Kidney capillary endothelial cell (primary cell): ENCODE measurements at regions not wholly inside any gene's neighbourhood (a gene's known extent, or its start where the extent isn't known, plus 50 kb on each side); places are given as distances from the start of the nearest gene placed in this dataset.

Experiments
- DNase-seq: peaks from one replicate; pipeline ENCODE4 v3.0.0-alpha.2; 2018; ENCODE audit warnings: low spot score

- DNase-seq = no peak
Observed at GRCh38 chr12:65517656-65518210, 239.2 kb downstream of the MSRB3 start.

DNA sequence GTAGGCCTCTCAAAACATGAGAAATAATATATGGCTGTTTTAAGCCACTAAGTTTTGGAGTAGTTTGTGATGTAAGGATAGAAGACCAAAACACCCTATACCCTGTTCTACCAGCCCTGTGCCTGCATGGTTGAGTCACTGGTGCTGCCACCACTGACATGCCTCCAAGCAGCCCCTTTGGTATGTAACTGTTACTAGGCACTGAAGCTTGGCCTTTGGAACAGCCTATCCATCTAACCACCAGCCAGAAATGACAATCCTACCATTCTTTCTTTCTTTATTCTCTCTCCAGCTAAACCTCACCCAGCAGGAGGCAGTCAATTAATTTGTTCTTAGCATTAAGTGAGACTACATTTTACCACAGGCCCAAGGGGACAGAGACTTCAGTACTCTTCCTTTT, 240.3 kb downstream of the MSRB3 start:
- no peak for DNase-seq

DNA sequence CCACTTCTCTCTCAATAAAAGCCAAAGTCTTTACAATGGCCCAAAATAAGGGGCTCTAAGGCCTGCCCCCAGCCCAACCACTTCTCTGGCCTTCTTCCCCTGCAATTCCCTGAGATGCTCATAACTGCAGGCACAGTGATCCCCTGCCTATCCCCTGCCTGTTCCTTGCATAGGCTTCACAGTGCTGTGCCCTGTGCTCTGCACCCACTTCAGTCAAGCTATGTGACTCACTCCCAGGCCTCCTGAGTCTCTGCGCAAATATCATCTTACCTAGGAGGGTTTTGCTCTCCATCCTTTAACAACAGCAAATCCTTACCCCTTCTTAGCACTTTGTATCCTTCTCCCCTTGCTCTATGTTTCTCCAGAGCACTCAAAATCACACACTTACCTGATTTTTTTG, 242.2 kb downstream of the MSRB3 start:
- DNase-seq = no peak

- peak; percentile 7 for DNase-seq
Observed at GRCh38 chr12:65522956-65523860, 244.7 kb downstream of the MSRB3 start.

DNA sequence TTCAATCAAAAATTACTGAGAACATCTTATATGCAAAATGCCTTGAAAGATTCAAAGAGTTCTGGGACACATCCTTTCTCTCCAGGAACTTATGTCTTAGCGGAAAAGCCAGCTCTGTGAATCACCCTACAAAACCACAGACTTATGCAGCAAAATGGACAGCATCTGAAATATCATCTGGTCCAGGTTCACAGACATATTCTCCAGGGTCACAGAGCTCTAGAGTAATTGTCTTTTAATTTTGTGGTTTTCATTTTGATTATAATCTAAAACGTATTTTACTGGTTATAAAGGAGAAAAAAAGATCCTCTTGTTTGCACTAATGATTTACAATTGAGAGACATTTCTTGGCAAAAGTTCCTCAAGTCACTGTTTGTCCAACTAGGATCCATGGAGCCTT, 246.2 kb downstream of the MSRB3 start:
- no peak for DNase-seq

DNA sequence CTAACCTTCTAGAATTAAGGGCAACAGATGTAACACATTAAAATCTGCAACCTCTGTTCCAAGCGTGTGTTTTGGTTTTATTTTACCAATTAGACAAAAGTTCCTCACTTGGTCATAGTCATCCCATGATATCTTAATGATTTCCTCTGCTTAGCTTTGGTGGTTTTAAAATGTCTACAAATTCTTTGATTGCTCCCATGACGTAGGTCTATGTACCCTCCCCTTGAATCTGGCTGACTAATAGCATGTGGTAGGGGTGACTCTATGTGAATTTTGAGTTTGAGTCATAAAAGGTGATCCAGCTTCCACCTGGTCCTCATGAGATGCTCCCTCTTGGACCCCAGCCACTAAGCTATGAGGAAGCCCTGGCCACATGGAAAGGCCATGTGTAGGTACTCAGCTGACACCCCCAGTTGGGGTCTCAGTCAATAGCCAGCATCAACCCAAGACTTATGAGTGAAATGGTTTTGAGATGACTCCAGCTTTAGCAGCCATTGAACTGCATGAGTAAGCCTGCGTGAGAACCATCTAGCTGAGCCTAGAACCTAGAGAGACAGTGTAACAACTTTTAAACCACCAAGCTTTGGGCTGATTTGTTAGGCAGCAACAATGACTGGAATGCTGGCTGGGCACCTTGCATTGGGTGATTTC, 247.1 kb downstream of the MSRB3 start:
- no peak for DNase-seq

- no peak for DNase-seq
Observed at GRCh38 chr12:65526311-65526710, 247.8 kb downstream of the MSRB3 start.

DNA sequence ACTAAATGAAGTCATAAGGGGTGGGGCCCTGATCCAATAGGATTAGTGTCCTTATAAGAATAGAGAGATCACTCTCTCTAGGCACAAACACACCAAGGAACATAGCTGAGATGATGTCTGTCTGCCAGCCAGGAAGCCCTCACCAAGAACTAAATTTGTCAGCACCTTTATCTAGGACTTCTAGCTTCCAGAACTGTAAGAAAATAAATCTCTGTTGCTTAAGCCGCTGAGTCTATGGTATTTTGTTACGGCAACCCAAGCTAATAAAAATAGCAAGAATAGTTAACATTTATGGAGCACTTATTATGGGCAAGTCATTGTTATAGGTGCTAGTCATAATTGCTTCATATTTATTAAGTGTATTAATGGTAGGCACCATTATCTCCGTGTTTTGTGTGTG, 249.6 kb downstream of the MSRB3 start:
- DNase-seq = no peak

- no peak for DNase-seq
Observed at GRCh38 chr12:65529106-65529505, 250.6 kb downstream of the MSRB3 start.

- no peak for DNase-seq
Observed at GRCh38 chr12:65529771-65530435, 251.4 kb downstream of the MSRB3 start.

DNA sequence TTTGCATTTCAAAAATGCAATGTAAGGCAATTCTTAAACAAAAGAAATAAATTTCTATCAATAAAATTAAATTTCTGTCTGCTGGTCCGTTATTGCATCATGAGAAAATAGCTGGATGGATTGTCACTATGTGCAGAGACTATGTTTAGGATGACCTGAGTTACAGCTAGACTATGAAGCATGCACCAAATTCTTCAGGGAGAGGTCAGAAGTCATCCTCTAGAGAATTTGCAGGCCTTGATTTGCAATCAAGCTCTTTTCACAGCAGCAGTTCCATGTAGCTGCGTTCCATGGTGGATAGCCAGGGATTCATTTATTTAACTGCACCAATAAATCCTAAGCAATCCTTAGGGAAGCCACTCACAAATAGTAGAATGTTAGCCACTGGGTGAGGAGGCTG, 253.7 kb downstream of the MSRB3 start:
- no peak for DNase-seq

GRCh38 chr12:65532764-65533163, 254.3 kb downstream of the MSRB3 start:
- DNase-seq = no peak

GRCh38 chr12:65533177-65533883, 254.8 kb downstream of the MSRB3 start:
- DNase-seq = no peak

DNA sequence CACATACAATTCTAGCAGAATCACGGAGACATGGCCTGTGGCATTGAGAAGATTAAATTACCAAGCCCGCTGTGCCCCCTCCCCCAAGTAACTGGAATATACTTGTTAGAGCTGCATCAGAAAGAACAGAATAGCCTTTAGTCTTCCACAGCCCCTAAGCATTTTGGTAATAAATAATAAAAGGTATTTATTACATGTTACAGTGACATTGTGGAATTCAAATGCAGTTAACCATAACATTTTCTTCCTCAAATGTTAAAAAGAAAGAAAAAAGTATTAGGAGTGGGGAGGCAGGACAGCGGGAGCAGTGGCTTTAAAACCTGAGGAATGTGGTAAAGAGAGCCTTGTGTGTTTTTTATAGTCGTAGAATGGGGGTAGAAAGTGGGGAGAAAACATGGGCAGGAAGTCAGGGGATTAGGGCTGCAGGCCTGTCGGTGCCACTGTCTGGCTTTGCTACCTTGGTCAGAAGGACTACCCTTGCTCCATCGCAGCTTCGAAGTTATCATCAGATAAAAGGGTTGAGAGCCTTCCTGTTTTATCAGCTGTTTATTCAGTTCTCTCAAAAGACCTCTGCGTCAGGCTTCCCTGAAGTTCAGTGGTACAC, 255.9 kb downstream of the MSRB3 start:
- DNase-seq = no peak

DNA sequence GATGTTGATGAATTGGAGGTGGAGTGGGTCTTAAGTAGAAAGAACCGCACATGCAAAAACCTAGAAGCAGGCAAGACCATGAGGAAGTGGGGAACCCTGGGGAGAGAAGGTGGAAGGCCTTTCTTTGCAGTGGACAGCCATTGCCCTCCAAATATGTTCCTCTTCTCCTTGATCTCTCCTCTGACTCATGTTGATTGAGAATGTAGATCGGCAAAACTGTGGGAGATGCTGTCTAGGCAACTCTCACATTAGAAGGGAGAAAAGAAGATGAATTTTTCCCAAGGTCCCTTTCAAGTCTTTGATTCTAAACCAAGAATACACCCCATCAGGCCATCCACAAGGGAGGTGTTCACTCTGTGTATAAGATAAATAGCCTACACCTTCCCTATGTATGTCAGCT, 257.5 kb downstream of the MSRB3 start:
- no peak for DNase-seq

- no peak for DNase-seq
Observed at GRCh38 chr12:65536351-65536750, 257.9 kb downstream of the MSRB3 start.

- DNase-seq = peak; percentile 54
Observed at GRCh38 chr12:65536876-65537681, 258.6 kb downstream of the MSRB3 start.

DNA sequence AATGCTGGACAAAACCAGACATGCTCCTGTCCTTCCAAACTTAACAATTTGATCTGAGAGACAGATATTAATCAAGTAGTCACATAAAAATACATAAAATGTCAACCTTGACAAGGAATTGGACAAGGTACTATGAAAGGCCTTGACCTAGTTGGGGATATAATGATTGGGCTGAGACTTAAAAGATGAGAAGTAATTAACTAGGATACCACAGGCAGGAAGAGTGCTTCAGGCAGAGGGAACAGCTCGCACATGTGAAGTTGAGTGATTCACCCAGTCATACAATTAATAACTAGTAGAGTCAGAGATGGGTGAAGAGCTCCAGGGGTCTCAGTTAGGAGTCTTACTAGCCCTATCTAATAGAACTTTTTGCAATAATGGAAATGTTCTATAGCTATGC, 259.5 kb downstream of the MSRB3 start:
- no peak for DNase-seq

- DNase-seq = no peak
Observed at GRCh38 chr12:65539023-65539422, 260.5 kb downstream of the MSRB3 start.

- DNase-seq = no peak
Observed at GRCh38 chr12:65540140-65540539, 261.7 kb downstream of the MSRB3 start.

GRCh38 chr12:65546528-65546927, 268.0 kb downstream of the MSRB3 start:
- DNase-seq = no peak
